ENCODE measurements at regions not wholly inside any gene's neighbourhood (a gene's known extent, or its start where the extent isn't known, plus 50 kb on each side); places are given as distances from the start of the nearest gene placed in this dataset.

DNA sequence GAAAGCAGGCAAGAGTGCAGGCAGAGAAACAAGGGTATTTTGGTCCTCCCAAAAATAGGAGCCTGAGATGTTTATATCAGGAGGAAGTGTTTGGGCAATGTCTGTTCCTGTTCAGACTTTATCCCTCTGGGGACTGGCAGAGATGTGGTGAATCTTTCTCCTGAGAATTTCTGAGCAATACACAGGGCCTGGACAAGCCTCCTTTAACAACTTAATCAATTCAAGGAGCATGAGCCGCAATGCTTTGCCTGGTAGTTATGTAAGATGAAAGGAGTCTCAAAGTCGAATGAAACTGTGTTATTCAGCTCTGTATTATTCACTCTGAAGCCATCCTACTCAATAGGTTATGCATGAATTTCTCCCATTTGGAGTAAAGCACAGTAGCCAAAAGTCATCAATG, 365.6 kb downstream of the MAN2A1 start:
- H3K4me1 ChIP-seq: no peaks in the 10 kb centered on the region

DNA sequence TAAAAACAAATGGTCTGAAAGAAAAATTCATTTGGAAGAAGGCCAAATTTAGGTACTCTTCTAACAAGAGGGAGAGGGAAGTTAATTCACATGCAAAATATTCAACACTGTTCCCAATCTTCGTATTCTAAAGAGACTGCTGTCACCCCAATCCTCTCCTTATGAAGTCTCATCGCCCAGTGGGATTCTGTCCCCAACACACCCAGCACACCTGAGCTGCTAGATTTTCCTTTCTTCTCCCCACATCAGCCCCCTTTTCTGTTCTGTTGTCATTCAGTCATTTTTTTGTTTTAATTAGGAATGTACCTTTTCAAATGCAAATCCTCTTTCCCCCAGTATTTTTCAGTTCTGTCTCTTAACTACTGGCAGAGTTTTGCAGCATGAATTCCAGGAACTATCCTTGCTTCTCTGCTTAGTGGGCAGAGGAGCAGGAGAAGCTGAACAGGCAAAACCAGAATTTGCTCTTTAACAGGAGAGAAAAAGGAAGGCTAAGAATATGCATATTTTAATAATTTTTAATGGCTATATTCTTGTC, 366.9 kb downstream of the MAN2A1 start:
- ATAC-seq: no peak
- intact Hi-C loops (cut with DNase I; ENCODE audit: low total_unique reads): no loop called here
- in situ Hi-C loops (cut with MboI; ENCODE audit: low sequenced_read_pairs in 4 of 4): no loop called here
- no peak overlapping the region for H3K27ac ChIP-seq
- H3K4me1 ChIP-seq: no peaks in the 10 kb centered on the region
- no peaks in the 10 kb centered on the region for H3K36me3 ChIP-seq
- H3K9me3 ChIP-seq: no peaks in the 10 kb centered on the region
- H3K4me3 ChIP-seq: no peak overlapping the region
- H3K27me3 ChIP-seq: no peaks in the 10 kb centered on the region
- TF ChIP-seq, protein P1, sequence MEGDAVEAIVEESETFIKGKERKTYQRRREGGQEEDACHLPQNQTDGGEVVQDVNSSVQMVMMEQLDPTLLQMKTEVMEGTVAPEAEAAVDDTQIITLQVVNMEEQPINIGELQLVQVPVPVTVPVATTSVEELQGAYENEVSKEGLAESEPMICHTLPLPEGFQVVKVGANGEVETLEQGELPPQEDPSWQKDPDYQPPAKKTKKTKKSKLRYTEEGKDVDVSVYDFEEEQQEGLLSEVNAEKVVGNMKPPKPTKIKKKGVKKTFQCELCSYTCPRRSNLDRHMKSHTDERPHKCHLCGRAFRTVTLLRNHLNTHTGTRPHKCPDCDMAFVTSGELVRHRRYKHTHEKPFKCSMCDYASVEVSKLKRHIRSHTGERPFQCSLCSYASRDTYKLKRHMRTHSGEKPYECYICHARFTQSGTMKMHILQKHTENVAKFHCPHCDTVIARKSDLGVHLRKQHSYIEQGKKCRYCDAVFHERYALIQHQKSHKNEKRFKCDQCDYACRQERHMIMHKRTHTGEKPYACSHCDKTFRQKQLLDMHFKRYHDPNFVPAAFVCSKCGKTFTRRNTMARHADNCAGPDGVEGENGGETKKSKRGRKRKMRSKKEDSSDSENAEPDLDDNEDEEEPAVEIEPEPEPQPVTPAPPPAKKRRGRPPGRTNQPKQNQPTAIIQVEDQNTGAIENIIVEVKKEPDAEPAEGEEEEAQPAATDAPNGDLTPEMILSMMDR (IDR thresholded peaks at IDR 0.05 in 4 of 5, conservative IDR thresholded peaks at IDR 0.05 in 1 of 5): no peak
- TF ChIP-seq POLR2A (IDR thresholded peaks at IDR 0.05): no peak
- no peak for DNase-seq

More for the DNA sequence above, 365.6 kb downstream of the MAN2A1 start:
- Histone ChIP-seq H3K36me3 (no peaks in the 10 kb centered on the region), H3K4me3 (no peak overlapping the region), H3K27me3 (no peaks in the 10 kb centered on the region), H3K9me3 (no peaks in the 10 kb centered on the region), H3K27ac (no peak overlapping the region)
- intact Hi-C loops (cut with DNase I; ENCODE audit: low total_unique reads): no loop called here
- no peak for ATAC-seq
- in situ Hi-C loops (cut with MboI; ENCODE audit: low sequenced_read_pairs in 4 of 4): no loop called here
- no peak for DNase-seq
- TF ChIP-seq POLR2A (IDR thresholded peaks at IDR 0.05): no peak
- TF ChIP-seq, protein P1 (IDR thresholded peaks at IDR 0.05 in 4 of 5, conservative IDR thresholded peaks at IDR 0.05 in 1 of 5): no peak

DNA sequence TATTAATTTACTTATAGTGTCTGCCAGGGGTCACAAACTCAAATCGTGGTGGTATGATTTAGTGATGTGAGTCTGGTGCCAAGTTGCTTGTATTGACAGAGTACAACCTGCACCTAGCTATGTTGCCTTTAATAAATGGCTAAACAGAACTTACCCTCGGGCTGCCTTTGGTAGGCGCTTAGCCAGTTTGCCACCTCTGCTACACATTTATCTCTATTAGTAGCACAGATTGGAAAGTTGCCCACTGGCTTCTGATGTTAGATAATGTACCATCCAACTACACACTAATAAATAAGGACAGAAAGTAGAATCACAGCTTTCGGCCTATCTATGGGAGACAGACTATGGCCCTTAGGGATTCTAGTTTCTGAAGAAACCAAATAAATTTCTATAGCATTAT, 368.4 kb downstream of the MAN2A1 start:
- intact Hi-C loops (cut with DNase I; ENCODE audit: low total_unique reads): no loop called here
- H3K4me3 ChIP-seq: no peak overlapping the region
- no peaks in the 10 kb centered on the region for H3K27me3 ChIP-seq
- in situ Hi-C loops (cut with MboI; ENCODE audit: low sequenced_read_pairs in 4 of 4): no loop called here
- H3K27ac ChIP-seq: no peak overlapping the region
- no peak for ATAC-seq
- no peak for DNase-seq
- H3K4me1 ChIP-seq: no peaks in the 10 kb centered on the region
- H3K9me3 ChIP-seq: no peaks in the 10 kb centered on the region
- no peak for TF ChIP-seq POLR2A (IDR thresholded peaks at IDR 0.05)
- TF ChIP-seq, protein P1 (IDR thresholded peaks at IDR 0.05 in 4 of 5, conservative IDR thresholded peaks at IDR 0.05 in 1 of 5): no peak
- H3K36me3 ChIP-seq: no peaks in the 10 kb centered on the region

DNA sequence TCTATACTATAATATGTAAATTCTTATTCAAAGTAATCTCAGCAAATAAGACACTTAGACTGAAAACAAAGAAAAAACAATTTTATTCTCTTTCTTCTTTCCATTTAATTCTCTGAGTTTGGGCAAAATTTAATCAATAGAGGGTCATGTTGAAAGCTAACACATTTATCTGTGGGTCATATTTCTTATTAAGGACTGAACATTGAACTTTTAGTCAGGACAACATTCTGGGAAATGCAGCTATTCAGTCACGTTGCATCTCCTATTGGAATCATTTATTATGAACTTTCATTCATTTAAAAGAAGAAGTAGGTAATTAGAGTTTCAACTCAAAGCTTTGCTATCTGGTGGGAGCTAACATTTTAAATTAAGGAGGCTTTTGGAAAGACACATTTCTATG, 372.5 kb downstream of the MAN2A1 start:
- in situ Hi-C loops (cut with MboI; ENCODE audit: low sequenced_read_pairs in 4 of 4): no loop called here
- no peaks in the 10 kb centered on the region for H3K4me1 ChIP-seq

More for the DNA sequence above, 372.5 kb downstream of the MAN2A1 start:
- no peak for ATAC-seq
- Histone ChIP-seq H3K27ac (no peak overlapping the region), H3K36me3 (no peaks in the 10 kb centered on the region), H3K4me3 (no peak overlapping the region), H3K9me3 (no peaks in the 10 kb centered on the region), H3K27me3 (no peaks in the 10 kb centered on the region)
- no peak for DNase-seq
- intact Hi-C loops (cut with DNase I; ENCODE audit: low total_unique reads): no loop called here
- TF ChIP-seq POLR2A (IDR thresholded peaks at IDR 0.05): no peak
- TF ChIP-seq, protein P1 (IDR thresholded peaks at IDR 0.05 in 4 of 5, conservative IDR thresholded peaks at IDR 0.05 in 1 of 5): no peak
